ENCODE measurements at regions not wholly inside any gene's neighbourhood (a gene's known extent, or its start where the extent isn't known, plus 50 kb on each side); places are given as distances from the start of the nearest gene placed in this dataset.

DNA sequence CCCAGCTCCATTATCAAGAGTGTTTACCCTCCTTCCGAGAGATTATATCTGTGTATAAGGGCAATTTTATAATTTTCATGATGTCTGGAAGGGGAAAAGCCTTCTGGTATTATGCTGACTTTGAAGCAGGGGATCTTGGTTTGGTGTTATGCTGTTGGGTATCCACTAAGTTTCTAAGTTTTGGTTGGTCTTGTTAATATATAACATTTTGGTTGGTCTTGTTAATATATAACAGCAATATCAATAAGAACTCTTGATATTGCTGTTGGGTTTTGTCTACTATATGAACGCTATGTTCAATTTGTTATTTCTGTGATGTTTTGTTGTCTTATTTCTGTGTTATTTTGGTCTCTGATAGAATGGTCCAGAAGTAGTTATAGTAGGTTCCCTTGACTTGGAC is 349.2 kb upstream of the LRFN5 start:
- no peaks in the 10 kb centered on the region for H3K4me1 Mint-ChIP-seq (ENCODE audit: low read depth)
- ATAC-seq (no peak), DNase-seq (no peak)
- no peaks in the 10 kb centered on the region for H3K27me3 Mint-ChIP-seq
- CTCF ChIA-PET = no interaction called here
- H3K9me3 Mint-ChIP-seq = no peaks in the 10 kb centered on the region
- no peak for TF ChIP-seq CTCF (IDR thresholded peaks at IDR 0.05)
- POLR2A ChIA-PET = no interaction called here
- H3K27ac Mint-ChIP-seq = no peak overlapping the region
- H3K4me3 Mint-ChIP-seq = no peak overlapping the region
- intact Hi-C loops (cut with micrococcal nuclease) = no loop called here
- H3K36me3 Mint-ChIP-seq (ENCODE audit: low read depth) = no peaks in the 10 kb centered on the region

GRCh38 chr14:41235466-41235865 is 371.2 kb upstream of the LRFN5 start:
- no peak overlapping the region for H3K27ac Mint-ChIP-seq
- no peaks in the 10 kb centered on the region for H3K4me1 Mint-ChIP-seq (ENCODE audit: low read depth)
- ATAC-seq (no peak), DNase-seq (no peak)
- TF ChIP-seq CTCF (IDR thresholded peaks at IDR 0.05) = no peak
- CTCF ChIA-PET = no interaction called here
- POLR2A ChIA-PET = no interaction called here
- H3K4me3 Mint-ChIP-seq = no peak overlapping the region
- H3K9me3 Mint-ChIP-seq = peaks cover 9% of the 10 kb centered on the region
- no peaks in the 10 kb centered on the region for H3K36me3 Mint-ChIP-seq (ENCODE audit: low read depth)
- intact Hi-C loops (cut with micrococcal nuclease) = no loop called here
- H3K27me3 Mint-ChIP-seq = no peaks in the 10 kb centered on the region

- no peaks in the 10 kb centered on the region for H3K4me1 Mint-ChIP-seq (ENCODE audit: low read depth)
- no peak overlapping the region for H3K4me3 Mint-ChIP-seq
- no peak for ATAC-seq
- POLR2A ChIA-PET = no interaction called here
- intact Hi-C loops (cut with micrococcal nuclease) = no loop called here
- peaks cover 4% of the 10 kb centered on the region for H3K9me3 Mint-ChIP-seq
- H3K36me3 Mint-ChIP-seq (ENCODE audit: low read depth) = no peaks in the 10 kb centered on the region
- TF ChIP-seq CTCF (IDR thresholded peaks at IDR 0.05) = no peak
- no peaks in the 10 kb centered on the region for H3K27me3 Mint-ChIP-seq
- no peak overlapping the region for H3K27ac Mint-ChIP-seq
- CTCF ChIA-PET = no interaction called here
- DNase-seq = no peak
Observed at GRCh38 chr14:41230683-41231082, 376.0 kb upstream of the LRFN5 start.

- Mint-ChIP-seq H3K4me1 (ENCODE audit: low read depth) (no peaks in the 10 kb centered on the region), H3K4me3 (no peak overlapping the region), H3K27ac (no peak overlapping the region), H3K36me3 (ENCODE audit: low read depth) (no peaks in the 10 kb centered on the region), H3K27me3 (no peaks in the 10 kb centered on the region), H3K9me3 (peaks cover 3% of the 10 kb centered on the region)
- intact Hi-C loops (cut with micrococcal nuclease) = no loop called here
- CTCF ChIA-PET = no interaction called here
- POLR2A ChIA-PET = no interaction called here
- TF ChIP-seq CTCF (IDR thresholded peaks at IDR 0.05) = no peak
- DNase-seq (no peak), ATAC-seq (no peak)
Observed at GRCh38 chr14:41229824-41230223, 376.9 kb upstream of the LRFN5 start.

GRCh38 chr14:41225433-41225832 is 381.2 kb upstream of the LRFN5 start:
- TF ChIP-seq CTCF (IDR thresholded peaks at IDR 0.05) = no peak
- no peaks in the 10 kb centered on the region for H3K4me1 Mint-ChIP-seq (ENCODE audit: low read depth)
- H3K36me3 Mint-ChIP-seq (ENCODE audit: low read depth) = no peaks in the 10 kb centered on the region
- H3K27me3 Mint-ChIP-seq = no peaks in the 10 kb centered on the region
- no peaks in the 10 kb centered on the region for H3K9me3 Mint-ChIP-seq
- no peak overlapping the region for H3K4me3 Mint-ChIP-seq
- DNase-seq = no peak
- no peak overlapping the region for H3K27ac Mint-ChIP-seq
- CTCF ChIA-PET = no interaction called here
- ATAC-seq = no peak
- intact Hi-C loops (cut with micrococcal nuclease) = no loop called here
- POLR2A ChIA-PET = no interaction called here
